HG03060 (cell line): ENCODE measurements at regions not wholly inside any gene's neighbourhood (a gene's known extent, or its start where the extent isn't known, plus 50 kb on each side); places are given as distances from the start of the nearest gene placed in this dataset.

ENCODE experiments used
- ATAC-seq: cut with Tn5 transposase; IDR thresholded peaks from one replicate; pipeline ENCODE4 v1.9.1; 2021; ENCODE audit warnings: low read depth, moderate number of reproducible peaks; ENCODE audit not compliant: unreplicated experiment

DNA sequence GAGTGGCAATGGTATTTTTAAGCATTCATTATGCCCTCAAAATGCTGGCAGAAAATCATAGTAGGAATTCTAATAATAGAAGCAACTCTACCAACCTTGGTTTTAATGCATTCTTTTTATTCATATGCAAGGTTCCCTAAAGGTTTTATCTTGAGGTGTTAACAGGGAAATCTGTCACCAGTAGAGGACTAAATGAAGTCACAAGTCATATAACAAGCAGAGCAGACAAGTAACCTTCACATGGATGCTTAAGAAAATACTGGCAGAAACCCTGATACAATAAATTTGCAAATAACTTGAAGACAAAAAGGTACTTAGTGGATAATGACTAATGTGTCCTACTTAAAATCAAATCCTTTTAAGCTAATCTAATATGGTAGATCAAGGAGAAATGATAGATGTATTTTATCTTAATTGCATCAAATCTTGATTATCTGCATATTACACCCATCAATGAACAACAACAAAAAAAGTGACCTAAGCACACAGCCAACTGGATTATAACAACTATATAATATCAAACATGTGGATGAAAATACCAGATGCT, 73.3 kb downstream of the RFC3 start:
- ATAC-seq: no peak

DNA sequence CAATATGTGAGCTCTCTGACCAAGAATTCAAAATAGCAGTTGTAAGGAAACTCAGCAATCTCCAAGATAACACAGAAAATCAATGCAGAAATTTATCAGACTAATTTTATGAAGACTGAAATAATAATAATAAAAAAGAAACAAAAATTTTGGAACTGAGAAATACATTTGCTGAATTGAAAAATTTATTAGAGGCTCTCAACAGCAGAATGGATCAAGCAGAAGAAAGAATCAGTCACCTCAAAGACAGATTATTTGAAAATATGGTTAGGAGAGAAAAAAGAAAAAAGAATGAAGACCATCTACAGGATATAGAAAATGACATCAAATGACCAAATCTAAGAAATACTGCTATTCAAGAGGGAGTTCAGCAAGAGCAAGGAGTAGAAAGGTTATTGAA, 75.6 kb downstream of the RFC3 start:
- no peak for ATAC-seq

DNA sequence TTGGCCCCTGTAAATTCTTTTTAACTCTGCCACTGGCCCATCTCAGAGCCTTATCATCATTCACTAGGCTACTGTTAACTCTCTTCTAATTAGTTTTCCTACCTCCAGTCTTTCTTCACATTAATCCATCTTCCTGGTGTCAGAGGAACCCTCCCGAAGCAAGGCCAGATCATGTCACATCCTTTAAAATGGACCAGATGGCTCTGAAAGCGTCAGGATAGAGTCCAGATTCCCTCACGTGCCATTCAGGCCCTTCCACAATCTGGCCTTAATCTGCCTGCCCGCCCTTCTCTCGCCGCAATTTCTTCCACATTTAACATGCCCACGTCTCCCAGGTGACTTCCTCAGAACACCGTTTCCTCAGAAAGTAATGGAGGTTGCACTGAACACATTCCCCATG, 86.5 kb downstream of the RFC3 start:
- ATAC-seq: no peak

DNA sequence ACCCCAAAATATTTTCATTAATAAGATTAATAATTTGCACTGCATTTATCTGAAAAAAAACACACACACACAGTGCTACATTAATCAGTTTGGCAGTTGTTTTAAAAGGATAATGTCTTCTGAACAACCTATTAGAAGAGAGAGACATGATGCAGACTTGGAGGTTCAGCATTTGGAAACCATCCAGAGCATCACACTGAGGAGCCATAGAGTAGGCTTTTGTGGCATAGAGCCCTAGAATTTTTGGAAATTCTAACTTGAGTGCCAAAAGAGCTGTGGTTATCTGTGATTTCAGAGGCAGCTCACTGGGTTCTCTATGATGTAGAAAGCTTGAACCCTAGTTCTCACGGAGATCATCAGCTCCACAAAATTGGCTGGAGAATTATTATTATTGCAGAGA, 90.2 kb downstream of the RFC3 start:
- no peak for ATAC-seq

DNA sequence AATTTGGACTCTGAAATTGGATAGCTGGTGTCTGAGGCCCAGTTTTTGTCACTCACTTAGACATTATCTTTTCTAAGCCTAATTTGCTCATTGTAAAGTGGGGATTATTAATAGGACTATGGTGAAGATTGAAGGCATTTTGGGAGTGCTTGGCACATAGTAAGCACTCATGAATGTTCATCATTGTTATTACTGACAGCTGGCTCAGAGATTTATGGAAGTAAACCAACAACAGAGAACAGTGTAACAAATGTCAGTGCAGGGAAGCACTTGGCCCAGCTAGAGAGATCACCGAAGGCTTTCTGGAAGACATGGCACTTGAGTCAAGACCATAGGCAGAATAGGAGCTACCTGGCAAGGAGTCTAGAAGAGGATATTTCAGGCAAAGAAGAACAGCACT, 92.3 kb downstream of the RFC3 start:
- no peak for ATAC-seq

DNA sequence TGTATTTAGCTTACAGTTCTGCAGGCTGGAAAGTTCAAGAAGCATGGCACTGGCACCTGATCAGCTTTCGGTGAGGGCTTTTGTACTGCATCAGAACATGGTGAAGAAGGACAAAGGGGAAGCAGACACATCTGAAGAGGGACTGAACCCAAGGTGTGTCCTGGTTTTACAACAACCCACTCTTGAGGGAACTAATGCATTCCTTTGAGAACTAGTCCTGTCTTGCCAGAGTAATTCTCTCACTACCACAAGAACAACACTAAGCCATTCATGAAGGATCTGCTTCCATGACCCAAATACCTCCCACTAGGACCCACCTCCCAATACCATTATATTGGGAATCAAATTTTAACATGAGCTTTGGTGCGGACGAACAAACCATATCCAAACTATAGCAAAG, 93.6 kb downstream of the RFC3 start:
- ATAC-seq: no peak

DNA sequence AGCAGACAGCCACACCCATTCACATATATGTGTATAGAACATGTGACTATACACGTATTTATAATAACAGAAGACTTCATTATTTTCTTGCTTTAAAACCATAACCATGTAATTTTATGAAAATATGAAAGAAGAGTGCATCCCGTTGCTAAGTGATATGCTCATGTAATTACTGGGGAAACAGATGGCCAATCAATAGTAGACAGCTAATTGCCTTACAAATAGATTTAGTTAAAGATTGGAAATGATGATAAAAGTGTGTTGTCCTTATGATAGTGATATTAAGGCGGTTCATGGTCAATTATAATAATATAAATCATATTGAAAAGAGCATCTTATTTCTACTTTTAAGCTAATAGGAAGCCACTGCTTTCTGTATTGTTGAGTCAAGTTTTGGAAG, 95.9 kb downstream of the RFC3 start:
- ATAC-seq: no peak

DNA sequence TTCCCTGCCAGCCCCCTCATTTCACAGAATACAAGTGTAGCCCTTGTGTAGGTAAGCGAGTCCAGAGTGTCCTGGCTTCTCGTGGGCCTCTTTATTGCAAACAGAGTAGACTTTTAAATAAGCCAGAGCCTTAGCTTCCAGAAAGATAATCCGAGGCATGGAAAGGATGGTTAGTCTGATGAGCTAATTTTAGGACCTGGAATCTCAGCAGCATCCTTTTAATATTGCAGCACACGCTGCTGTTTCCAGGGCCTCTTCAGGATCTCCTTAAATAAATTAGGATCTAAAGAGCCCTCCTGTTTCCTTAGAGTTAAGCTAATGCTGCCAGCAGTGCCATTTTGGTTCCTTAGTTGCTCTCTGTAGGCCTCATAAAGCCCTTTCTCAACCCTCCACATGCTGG, 99.2 kb downstream of the RFC3 start:
- ATAC-seq: no peak

DNA sequence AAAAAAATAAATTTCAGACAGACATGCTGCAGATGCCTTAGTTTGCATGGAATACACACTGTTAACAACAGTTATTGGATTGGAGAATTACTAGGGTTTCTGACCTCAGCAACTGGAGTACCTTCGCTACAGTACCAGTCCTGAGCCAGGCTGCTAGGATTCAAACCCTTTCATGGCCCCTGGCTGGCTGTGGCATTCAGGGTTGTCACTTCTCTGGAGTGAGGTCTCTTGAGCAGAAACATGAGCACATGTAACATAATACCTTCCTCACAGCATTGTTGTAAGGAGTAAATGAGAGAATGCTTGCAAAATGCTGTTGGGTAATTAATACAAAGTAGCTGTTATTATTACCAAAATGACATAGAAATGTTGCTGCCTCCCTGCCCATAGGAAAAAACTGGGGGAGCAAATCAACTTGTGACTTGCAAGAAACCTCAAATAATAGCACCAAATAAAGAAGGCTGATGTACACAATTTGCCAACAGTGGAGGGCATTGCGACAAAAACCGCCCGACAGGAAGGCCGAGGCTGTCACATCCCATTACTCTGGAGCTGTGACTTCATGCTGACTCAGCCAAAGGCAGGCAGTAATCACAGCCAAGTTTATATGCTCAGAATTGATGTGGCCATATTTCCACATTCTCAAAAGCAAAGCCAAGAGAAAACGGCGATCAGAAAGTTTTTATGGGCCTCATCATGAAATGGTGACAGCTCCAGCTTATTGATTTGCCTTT, 100.4 kb downstream of the RFC3 start:
- ATAC-seq: no peak

DNA sequence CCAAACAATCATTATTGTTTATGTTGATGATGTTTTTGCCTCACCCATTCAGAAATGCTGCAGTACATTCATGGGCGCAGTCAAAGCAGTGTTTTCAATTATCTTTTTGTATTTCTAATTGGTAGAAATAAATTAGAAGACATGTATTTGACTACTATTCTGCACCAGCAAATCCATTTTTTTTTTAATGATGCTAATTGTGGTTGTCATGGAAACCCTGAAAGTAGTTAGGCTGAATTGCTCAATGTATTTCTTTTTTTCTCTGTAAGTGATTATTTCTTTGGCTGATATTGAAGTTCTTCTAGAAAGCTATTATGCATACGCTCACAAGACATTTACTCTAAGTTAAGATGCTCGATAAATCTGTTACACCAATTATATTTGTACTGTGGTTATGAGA, 101.2 kb downstream of the RFC3 start:
- no peak for ATAC-seq

DNA sequence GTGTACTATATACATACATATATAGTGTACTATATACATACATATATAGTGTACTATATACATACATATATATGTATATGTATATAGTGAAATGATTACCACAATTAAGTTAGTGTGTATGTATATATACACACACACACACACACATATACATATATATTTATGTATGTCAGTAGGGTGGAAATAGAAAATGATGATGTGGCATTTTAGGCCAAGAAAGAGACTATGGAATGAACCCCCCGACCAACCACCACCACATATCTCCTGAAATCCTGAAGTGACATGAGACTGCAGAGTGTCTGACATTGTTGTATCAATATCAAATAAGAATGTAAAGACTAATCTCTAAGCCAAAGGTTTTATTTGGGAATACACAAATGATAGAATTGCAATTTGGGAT, 107.6 kb downstream of the RFC3 start:
- ATAC-seq: no peak

DNA sequence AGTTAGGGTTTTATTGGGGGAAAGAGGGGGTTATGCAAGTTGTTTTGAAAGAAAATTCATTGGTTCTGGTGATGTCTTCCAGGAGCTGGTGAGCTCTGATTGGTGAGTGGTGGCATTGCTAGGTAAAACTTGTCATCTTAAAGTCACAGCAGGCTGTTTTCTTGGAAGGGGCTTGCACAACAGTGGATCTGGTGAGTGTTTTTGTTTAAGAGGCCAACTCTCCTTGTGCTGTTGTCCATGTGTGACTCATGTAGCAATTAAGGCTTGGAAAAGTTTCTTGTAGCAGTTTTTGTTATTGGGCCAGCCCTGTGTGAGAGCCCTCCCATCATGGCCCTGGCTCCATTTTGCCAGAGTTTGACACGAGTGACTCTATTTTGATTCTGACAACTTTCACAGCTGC, 109.4 kb downstream of the RFC3 start:
- ATAC-seq: no peak

DNA sequence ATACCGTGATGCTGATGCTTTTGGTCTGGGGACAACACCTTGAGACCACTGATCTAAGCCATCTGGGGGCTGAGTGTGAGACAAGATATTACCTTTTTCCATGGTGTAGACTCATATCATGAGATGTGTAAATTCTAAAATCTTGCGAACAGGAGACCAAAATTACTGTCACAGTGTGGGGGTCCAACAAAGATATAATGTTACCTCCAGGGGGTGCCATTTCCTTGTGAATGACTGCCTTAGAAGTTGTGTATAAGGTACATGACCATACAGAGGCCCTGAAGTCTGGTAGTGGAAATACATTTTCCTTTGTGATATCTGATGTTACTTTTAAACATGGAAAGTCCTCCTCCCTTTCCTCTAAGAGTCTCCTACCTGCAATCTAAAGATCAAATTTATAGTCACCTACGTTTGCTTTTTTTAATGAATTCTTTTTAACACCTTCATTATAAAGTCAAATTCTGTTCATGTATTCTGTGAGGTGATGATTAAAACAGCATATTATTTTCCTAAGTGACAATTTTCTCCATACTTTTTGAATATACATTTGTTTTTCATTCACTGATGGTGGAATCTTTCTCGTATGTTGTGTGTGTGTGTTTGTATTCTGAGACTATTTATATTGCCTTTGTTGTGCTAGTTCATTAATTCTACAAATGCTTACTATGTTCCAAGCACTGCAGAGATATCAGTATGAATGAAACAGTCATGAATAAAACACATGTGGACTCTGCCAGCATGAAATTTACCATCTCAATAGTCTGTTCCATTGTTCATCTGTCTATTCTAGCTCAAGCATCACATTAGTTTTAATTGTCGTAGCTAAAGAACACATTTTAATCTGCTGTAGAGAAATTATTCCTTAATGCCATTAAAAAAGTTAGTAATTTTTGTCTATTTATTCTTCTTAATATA, 113.7 kb downstream of the RFC3 start:
- ATAC-seq: no peak

DNA sequence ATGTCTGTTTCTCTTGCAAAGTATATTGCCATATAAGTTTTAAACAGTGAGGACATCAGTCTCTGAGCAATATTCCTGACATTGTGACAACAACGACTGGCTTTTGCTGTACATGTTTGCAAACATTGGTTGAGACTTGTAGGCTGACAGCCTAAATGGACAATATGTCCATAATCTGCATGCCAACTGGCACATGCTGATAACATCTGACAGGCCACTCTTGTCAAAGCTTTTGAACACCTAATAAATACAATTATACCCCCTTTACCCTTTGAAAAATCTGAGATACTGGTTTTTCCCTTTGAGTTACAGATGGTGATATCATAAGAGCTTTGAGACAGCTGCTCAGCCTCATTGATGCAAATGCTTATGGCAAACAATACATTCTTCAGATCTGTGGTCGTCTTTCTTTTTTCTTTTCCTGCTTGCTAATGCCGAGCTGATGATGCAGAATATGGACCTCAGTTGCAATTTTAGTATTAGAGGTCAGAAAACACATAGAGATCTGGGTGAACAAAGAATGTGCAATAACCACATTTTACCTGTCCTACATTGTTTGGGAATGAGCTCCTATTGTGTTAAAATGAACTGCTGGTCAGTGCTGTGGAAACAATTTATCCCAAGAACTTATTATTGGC, 114.9 kb downstream of the RFC3 start:
- no peak for ATAC-seq

DNA sequence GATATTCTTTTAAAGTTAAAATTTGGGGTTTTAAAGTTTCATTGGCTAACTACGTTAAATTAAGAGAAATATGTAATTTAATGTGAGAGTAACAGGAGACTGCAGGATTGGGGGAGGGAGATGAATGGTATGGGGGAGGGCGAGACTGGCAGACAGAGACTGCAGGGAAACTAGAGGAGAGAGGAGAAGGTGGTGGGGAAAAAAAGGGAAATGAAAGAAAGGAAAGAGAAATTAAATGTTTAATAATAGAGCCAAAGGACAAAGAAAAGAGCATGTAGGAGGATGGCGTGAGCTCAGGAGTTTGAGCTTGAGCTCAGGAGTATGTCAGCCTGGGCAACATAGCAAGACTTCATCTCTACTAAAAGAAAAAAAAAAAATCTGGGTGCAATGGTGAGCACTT, 115.9 kb downstream of the RFC3 start:
- ATAC-seq: no peak

DNA sequence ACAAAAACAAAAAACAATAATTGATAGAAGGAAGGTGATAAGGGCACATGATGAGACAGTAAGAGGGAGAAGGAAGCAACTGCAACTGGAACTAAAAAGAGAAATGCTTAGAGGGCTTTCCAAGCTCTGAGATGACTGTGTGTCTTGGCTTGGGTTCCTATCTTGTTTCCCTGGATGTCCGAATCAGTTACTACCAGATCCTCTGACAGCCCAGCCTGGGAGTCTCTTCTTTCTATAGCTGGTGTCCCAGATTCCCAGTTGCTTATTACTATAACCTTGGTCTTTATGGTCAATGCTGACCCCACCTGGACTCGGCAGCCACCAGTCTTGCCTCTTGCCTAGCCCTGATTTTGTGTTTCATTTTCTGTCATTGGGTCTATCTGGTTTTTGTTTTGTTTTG, 116.4 kb downstream of the RFC3 start:
- no peak for ATAC-seq

DNA sequence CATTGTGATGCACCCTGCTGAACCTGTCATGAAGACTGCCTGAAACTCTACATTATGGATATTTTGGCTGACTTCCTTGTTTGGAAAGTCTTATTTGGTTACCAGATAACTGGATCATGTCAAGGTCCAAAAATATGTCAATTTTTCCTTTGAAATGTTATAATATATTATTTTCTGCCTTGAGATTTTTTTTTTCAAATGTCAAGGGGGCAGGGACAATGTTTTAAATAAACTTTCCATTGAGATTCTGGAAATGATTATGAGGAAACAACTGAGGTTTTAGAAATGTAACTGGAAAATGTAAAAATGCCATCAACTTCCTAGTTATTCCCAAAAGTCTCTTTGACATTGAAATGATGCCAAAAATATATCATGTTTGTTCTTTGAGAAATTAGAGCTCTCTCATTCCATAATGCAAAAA, 117.0 kb downstream of the RFC3 start:
- no peak for ATAC-seq

DNA sequence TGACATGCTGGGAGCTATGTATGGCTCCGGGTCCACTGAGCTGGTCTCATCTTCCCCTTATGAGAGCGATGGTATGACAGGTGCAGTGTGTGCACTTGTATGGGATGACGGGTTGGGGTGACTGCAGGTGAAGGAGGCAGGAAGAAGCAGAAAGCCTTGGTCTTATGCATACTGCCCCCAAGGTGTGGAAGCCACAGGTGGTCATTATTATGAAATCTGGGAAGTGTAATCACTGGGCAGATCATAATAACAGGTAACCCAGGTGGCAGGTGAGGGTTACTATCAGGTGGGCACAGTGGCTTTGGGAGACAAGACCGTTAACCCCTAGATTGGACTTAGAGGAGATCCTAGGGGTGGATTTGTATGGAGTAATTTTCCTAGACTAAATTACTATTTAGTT, 118.0 kb downstream of the RFC3 start:
- ATAC-seq: no peak

DNA sequence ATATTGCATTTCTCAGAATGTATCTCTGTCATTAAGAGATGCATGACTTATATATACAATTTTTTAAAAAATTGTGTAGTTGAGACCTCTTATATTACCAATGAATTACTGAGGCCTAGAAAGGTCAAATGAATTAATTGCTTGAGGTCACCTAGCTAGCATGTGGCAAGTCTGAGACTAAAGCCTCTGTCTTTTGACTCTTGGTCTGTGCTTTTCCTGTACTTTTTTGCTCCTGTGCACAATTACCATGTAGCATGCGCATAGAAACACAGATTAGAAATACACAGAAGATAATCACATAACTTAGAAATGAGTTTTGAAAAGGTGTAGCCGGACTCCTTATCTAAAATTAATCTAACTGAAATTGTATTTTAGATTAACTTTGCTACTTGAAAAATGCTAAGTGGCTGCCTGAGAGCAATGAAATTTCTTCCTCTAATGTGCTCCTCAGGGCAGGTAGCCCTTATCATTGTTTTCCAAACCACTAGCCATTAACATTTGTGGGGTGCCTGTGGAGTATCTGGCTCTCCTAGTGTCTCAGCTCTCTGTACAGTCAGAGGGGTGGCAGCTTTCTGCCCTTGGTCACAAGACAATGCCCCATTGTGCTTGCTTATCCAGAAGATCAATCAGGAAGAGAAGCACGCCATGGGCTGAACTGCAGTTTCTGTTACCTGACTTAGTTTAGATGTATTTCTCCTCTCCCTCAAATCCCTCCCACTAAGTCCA, 119.6 kb downstream of the RFC3 start:
- no peak for ATAC-seq

DNA sequence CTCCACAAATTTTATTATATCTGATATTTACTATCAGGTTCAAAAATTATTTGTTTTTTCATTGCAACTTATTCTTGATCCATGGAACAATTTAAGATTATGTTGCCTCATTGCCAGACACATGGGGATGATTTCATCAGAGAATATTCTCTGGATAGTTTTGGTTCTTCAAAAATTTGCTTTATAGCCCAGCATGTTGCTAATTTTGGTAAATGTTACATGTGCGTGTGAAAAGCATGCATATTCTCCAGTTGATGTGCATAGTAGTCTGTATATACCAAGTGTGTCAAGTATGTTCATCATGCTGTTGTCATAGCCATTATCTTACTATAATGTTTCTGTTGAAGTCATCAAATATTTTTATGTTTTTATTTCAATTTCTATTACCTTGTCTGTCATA, 122.3 kb downstream of the RFC3 start:
- no peak for ATAC-seq

DNA sequence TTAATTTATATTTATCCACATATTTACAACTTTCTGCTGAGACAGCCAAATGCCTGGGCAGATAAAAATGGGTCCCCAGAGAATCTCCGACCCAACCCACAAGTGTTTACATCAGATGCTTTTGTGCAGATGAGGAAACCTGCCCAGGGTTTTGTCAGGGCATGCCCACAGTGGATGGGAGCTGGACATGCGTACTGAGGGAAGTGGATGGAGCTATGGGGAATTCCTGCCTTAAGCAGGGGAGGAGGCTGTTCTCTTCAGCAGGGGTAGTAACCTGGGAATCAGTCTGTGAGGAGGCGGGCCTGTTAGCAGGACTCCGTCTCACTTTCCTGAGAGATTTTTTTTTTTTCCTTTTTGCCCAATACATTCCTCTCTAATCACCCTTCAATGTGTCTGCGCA, 122.9 kb downstream of the RFC3 start:
- ATAC-seq: no peak
